Peyer's patch (tissue), 4 donors: ENCODE measurements at regions not wholly inside any gene's neighbourhood (a gene's known extent, or its start where the extent isn't known, plus 50 kb on each side); places are given as distances from the start of the nearest gene placed in this dataset.

Experiments used
- CTCF ChIP-seq, 6 experiments: fragments of 450-650 bp in 4 of 6; fragments of 200-600 bp in 2 of 6; sonication (generic) in 1 of 6; IDR thresholded peaks; one replicate each; pipeline ENCODE4 v1.5.1; 2017 to 2019; ENCODE audit warnings: antibody characterized with exemption in 6 of 6, mild to moderate bottlenecking in 3 of 6, moderate library complexity in 1 of 6
- POLR2A ChIP-seq, 2 donors: fragments of 450-650 bp; IDR thresholded peaks; one replicate each; pipeline ENCODE4 v1.5.1; 2017; ENCODE audit warnings: antibody characterized with exemption in 2 of 2, mild to moderate bottlenecking in 2 of 2, moderate library complexity in 2 of 2

- TF ChIP-seq CTCF (IDR thresholded peaks at IDR 0.05) (no peak), POLR2A (IDR thresholded peaks at IDR 0.05) (no peak)
Measured at GRCh38 chr1:221919743-221920142, 177.9 kb upstream of the DUSP10 start.
